ENCODE measurements at regions not wholly inside any gene's neighbourhood (a gene's known extent, or its start where the extent isn't known, plus 50 kb on each side); places are given as distances from the start of the nearest gene placed in this dataset.

- no peak for DNase-seq
Observed at GRCh38 chr20:17856837-17857605, 111.6 kb downstream of the SNX5 start.

DNA sequence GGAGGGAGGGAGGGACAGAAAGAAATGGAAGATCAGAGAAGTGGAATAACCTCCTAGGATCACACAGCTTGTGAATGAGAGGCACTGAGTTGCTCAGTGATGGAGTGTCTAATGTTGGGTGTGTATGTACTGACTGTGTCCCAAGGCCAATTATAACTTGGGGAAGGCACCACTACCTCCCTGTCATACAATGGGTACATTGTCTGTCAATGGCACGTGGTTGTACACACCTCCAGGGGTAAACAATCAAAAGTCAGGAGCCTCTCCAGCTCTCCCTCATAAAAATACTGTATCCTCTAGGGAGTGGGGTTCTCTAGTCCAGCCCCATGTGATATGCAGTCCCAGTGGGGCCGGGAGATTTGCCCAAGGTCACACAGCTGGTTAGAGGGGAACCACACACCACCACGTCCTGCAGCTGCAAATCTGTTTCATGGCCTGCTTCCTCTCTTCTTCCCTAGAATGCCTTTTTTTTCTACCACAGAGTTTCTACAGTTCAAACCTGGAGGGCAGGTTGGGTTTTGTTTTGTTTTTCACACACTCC lies 112.5 kb downstream of the SNX5 start:
- peak; percentile 86 for DNase-seq

GRCh38 chr20:17854307-17854903 lies 114.2 kb downstream of the SNX5 start:
- peak; percentile 17 for DNase-seq

- DNase-seq, result no peak
Observed at GRCh38 chr20:17852323-17852722, 116.3 kb downstream of the SNX5 start.

DNA sequence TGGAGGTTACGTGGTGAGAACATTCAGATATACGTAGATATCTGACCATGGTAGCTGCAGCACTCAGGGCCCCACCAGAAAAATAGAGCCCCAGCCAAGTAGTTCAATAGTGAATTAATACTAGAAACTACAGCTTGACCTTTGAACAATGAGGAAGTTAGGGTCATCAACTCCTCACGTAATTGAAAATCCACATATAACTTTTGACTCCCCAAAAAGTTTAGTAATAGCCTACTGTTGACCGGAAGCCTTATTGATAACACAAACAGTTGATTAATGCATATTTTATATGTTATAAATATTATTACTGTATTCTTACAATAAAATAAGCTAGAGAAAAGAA lies 117.9 kb downstream of the SNX5 start:
- DNase-seq, result no peak

- DNase-seq, result no peak
Observed at GRCh38 chr20:17849901-17850683, 118.5 kb downstream of the SNX5 start.

- DNase-seq, result no peak
Observed at GRCh38 chr20:17849138-17849900, 119.3 kb downstream of the SNX5 start.

- DNase-seq, result no peak
Observed at GRCh38 chr20:17848249-17849048, 120.1 kb downstream of the SNX5 start.

GRCh38 chr20:17845701-17846475 lies 122.7 kb downstream of the SNX5 start:
- no peak for DNase-seq

- no peak for DNase-seq
Observed at GRCh38 chr20:17844549-17845298, 123.9 kb downstream of the SNX5 start.

- no peak for DNase-seq
Observed at GRCh38 chr20:17844133-17844429, 124.5 kb downstream of the SNX5 start.

- DNase-seq, result no peak
Observed at GRCh38 chr20:17843246-17844132, 125.1 kb downstream of the SNX5 start.

GRCh38 chr20:17841751-17842215 lies 126.8 kb downstream of the SNX5 start:
- no peak for DNase-seq

DNA sequence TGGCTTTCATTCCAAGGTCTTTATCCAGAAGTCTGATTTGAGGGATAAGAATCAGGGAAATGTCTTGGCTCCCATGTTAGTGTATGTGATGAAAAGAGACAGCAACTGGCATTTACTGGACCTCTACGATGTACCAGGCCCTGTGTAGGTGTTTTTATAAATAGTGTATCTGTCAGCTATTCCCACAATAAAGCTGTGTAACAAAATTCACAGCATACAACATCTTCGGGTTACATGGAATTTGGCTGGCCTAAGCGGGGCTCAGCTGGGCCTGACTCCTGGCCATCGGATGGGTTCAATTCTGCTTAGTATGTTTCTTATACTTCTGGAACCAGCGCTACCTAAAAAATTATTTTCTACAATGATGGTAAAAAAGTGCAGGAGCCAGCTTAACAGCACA lies 128.2 kb downstream of the SNX5 start:
- no peak for DNase-seq

DNA sequence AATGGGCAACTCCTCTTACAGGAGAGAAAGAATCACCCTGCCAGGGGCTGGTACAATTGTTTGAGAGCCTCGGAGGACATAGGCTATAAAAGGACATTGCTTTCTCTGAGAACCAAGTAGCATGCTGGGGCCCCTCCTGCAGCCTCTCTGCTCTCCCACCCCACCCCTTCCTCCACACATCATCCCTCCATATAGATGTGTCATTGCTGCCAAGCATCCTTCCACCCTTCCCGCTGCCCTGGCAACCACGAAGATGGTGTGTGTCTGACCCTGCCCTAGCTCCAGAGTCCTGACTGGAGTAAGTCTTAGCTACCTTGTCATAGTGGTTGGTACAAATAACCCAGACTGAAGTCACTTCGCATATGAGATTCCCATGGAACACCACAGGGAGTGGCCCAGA lies 129.7 kb downstream of the SNX5 start:
- no peak for DNase-seq

- no peak for DNase-seq
Observed at GRCh38 chr20:17837179-17837578, 131.4 kb downstream of the SNX5 start.

DNA sequence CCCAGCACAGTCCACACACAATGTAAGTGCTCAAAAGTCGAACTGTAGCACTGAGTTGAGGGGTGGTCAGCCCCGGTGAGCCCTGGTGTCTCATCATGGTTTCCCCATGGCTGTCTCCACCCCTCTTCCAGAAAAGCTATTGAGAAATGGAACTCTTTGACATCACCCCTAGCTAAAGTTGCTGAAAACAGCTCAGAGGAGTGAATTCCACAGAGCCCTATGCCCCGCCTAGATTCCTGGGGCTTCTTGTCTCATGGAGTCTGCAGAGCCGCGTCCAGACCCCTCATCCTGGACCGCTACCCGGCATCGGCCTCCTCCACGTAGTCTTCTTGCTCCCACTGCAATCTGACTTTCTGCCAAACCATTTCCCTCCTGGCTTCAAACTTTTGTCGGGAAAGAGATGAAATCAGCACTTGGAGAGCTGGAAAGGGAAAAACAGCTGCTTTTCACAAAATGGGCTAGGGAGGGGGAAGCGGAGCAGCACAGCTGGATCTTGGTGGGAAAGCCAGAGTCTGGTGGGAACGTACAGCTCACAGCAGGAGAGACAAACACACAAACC lies 132.2 kb downstream of the SNX5 start:
- no peak for DNase-seq

DNA sequence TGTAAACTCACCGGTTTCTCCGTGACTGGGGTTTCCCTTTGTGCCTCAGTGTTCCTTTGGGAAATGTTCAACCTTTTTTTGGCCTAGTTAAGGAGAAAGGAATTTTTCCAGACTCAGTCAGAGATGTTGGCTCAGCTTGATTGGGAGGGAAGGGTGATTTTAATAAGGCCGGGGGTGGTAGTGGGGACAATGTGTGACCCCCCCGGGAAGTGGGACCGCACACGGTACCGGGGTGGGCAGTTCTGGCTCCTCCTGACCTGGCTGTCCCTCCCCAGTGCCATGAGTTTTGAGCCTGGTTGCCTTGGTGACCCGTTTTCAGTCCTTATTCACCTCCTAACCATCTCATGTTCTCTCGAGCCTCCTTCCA lies 132.7 kb downstream of the SNX5 start:
- DNase-seq, result no peak

DNA sequence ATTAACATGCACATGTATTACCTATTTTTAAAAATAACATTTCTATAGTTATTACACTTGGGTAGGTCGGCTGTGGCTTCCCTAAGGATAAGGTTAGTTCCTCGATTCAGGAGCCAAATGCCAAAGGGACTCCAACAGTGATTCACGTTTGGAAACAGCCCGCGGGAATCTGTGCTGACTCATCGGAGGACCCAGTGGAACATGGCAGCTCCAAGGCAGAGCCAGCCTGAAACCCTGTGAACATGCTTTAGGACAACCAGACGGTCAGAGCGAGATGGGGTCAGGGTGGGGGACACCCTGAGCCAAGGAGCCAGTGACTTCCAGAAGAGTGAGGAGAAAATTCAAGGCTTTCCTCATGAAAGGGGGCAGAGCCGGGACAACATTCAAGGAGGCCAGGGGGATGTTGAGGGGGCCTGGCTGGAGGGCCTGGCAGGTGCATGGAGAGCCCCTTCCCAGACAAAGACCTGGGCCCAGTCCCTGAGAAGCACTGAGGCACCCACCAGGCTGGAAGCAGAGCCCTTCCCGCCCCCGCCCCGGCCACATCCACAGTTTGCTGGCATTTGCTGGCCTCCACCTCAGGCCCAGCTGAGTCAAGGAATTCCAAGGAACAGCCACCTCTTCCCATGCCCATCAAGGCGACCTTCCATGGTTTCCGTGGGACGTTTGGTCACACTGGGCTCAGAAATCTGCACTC lies 133.2 kb downstream of the SNX5 start:
- DNase-seq, result no peak
